CD14-positive monocyte (primary cell): ENCODE measurements at regions not wholly inside any gene's neighbourhood (a gene's known extent, or its start where the extent isn't known, plus 50 kb on each side); places are given as distances from the start of the nearest gene placed in this dataset.

Experiments used
- DNase-seq, 3 donors: peaks; one replicate each; pipeline ENCODE4 v3.0.0-alpha.2; 2011 to 2022
- H2AFZ ChIP-seq: 2 replicates; pipeline ENCODE4 v1.6.0; 2012; ENCODE audit warnings: mild to moderate bottlenecking, low read depth, low read length, inconsistent platforms; ENCODE audit not compliant: insufficient read depth, poor library complexity, severe bottlenecking
- H3K27ac ChIP-seq, 2 donors: 1 replicate in 1 of 2; 2 replicates in 1 of 2; pipeline ENCODE4 v1.5.1; 2012 to 2013; ENCODE audit warnings: low read length in 2 of 2, control low read depth in 1 of 2, inconsistent platforms in 1 of 2, low read depth in 1 of 2, mild to moderate bottlenecking in 1 of 2
- H3K27me3 ChIP-seq, 2 donors: one replicate each; pipeline versions ENCODE4 v1.6.0 to v1.6.1; 2011 to 2013; ENCODE audit warnings: low read length in 2 of 2; ENCODE audit not compliant: control insufficient read depth in 2 of 2, insufficient read depth in 2 of 2
- H3K36me3 ChIP-seq, 2 donors: replicated peaks in 1 of 2; 1 replicate in 1 of 2; 2 replicates in 1 of 2; pipeline versions ENCODE4 v1.5.1 to v1.6.1; 2012 to 2013; ENCODE audit warnings: low read length in 2 of 2, control low read depth in 1 of 2, inconsistent platforms in 1 of 2, mild to moderate bottlenecking in 1 of 2; ENCODE audit not compliant: insufficient read depth in 2 of 2, control insufficient read depth in 1 of 2
- H3K4me1 ChIP-seq, 2 donors: 1 replicate in 1 of 2; 2 replicates in 1 of 2; pipeline versions ENCODE4 v1.5.1 to v1.6.1; 2012 to 2013; ENCODE audit warnings: low read length in 2 of 2, control low read depth in 1 of 2, inconsistent platforms in 1 of 2, mild to moderate bottlenecking in 1 of 2, moderate library complexity in 1 of 2; ENCODE audit not compliant: insufficient read depth in 2 of 2, control insufficient read depth in 1 of 2
- H3K4me2 ChIP-seq: replicated peaks from 2 replicates; pipeline ENCODE3; 2012; ENCODE audit warnings: low read length, moderate library complexity, mild to moderate bottlenecking; ENCODE audit not compliant: poor library complexity, severe bottlenecking; ENCODE audit errors: extremely low read depth
- H3K4me3 ChIP-seq, 3 experiments: fragments of 200-600 bp in 1 of 3; sonication (generic) in 1 of 3; replicated peaks in 1 of 3; 1 replicate in 2 of 3; 2 replicates in 1 of 3; pipeline ENCODE4 v1.5.1; 2011 to 2013; ENCODE audit warnings: low read length in 3 of 3, mild to moderate bottlenecking in 3 of 3, control low read depth in 2 of 3, low read depth in 2 of 3, inconsistent platforms in 1 of 3, moderate library complexity in 1 of 3
- H3K79me2 ChIP-seq: 2 replicates; pipeline ENCODE4 v1.6.0; 2012; ENCODE audit warnings: mild to moderate bottlenecking, control low read depth, inconsistent platforms, low read length, moderate library complexity; ENCODE audit not compliant: insufficient read depth
- H3K9ac ChIP-seq: 2 replicates; pipeline ENCODE4 v1.6.0; 2017; ENCODE audit warnings: low read length, mild to moderate bottlenecking; ENCODE audit not compliant: insufficient read depth, poor library complexity, severe bottlenecking
- H3K9me3 ChIP-seq, 2 donors: replicated peaks in 1 of 2; 1 replicate in 1 of 2; 2 replicates in 1 of 2; pipeline versions ENCODE4 v1.5.1 to v1.6.1; 2012 to 2013; ENCODE audit warnings: low read length in 2 of 2, control low read depth in 1 of 2; ENCODE audit not compliant: control insufficient read depth in 1 of 2, insufficient read depth in 1 of 2
- H4K20me1 ChIP-seq: 2 replicates; pipeline ENCODE4 v1.6.0; 2012; ENCODE audit warnings: mild to moderate bottlenecking, low read length, control low read depth, moderate library complexity; ENCODE audit not compliant: insufficient read depth
- H3K27ac Mint-ChIP-seq, 7 donors: one replicate each; pipeline ENCODE4 v1.8.0; 2020; ENCODE audit warnings: mild to moderate bottlenecking in 7 of 7, mixed read lengths in 7 of 7, moderate library complexity in 6 of 7, inconsistent platforms in 2 of 7
- H3K27me3 Mint-ChIP-seq, 3 donors: one replicate each; pipeline ENCODE4 v1.8.0; 2021 to 2022; ENCODE audit warnings: low read depth in 3 of 3, mild to moderate bottlenecking in 3 of 3, mixed read lengths in 3 of 3, moderate library complexity in 3 of 3, inconsistent platforms in 1 of 3
- H3K36me3 Mint-ChIP-seq, 2 donors: one replicate each; pipeline ENCODE4 v1.8.0; 2020; ENCODE audit warnings: mixed read lengths in 2 of 2, inconsistent platforms in 1 of 2, mild to moderate bottlenecking in 1 of 2
- H3K4me1 Mint-ChIP-seq: one replicate; pipeline ENCODE4 v1.8.0; 2020; ENCODE audit warnings: mild to moderate bottlenecking, mixed read lengths
- H3K4me3 Mint-ChIP-seq, 2 donors: one replicate each; pipeline ENCODE4 v1.8.0; 2020; ENCODE audit warnings: mild to moderate bottlenecking in 2 of 2, mixed read lengths in 2 of 2, moderate library complexity in 1 of 2
- H3K9me3 Mint-ChIP-seq, 7 donors: one replicate each; pipeline ENCODE4 v1.8.0; 2020 to 2022; ENCODE audit warnings: mixed read lengths in 7 of 7, mild to moderate bottlenecking in 6 of 7, moderate library complexity in 6 of 7, inconsistent platforms in 2 of 7
- CTCF ChIP-seq: fragments of 200-600 bp; IDR thresholded peaks from one replicate; pipeline ENCODE4 v1.8.0; 2022; ENCODE audit warnings: antibody characterized with exemption, mild to moderate bottlenecking
- WGBS: methylation state at CpG from one replicate; pipeline ENCODE4 v1.1.5; 2013; ENCODE audit warnings: missing lambda C conversion rate; ENCODE audit not compliant: insufficient coverage; 5-methylcytosine and 5-hydroxymethylcytosine counted together
- intact Hi-C, 2 donors: fragments of 100-400 bp; cut with micrococcal nuclease; formaldehyde crosslinking; loops; one replicate each; pipeline versions ENCODE4 v1.15.0 to v1.15.1; 2023

GRCh38 chr10:91103384-91104192 lies 116.9 kb upstream of the PCGF5 start:
- H3K9me3 ChIP-seq, result peaks cover 6 to 8% of the 10 kb centered on the region in 2 donors
- intact Hi-C loops, result no loop called here
- H3K79me2 ChIP-seq, result no peaks in the 10 kb centered on the region
- H3K9ac ChIP-seq, result no peak overlapping the region
- no CpG with 5 or more reads among the region's 5 CpGs for WGBS
- no peak overlapping the region for H3K4me3 Mint-ChIP-seq
- no peak overlapping the region for H3K27ac ChIP-seq
- no peaks in the 10 kb centered on the region for H3K4me1 ChIP-seq
- no peaks in the 10 kb centered on the region for H3K4me1 Mint-ChIP-seq
- no peaks in the 10 kb centered on the region for H3K27me3 ChIP-seq
- H3K27me3 Mint-ChIP-seq, result peaks cover 4 to 5% (median 4%) of the 10 kb centered on the region in 3 donors
- H4K20me1 ChIP-seq, result no peaks in the 10 kb centered on the region
- no peak overlapping the region for H3K4me3 ChIP-seq
- no peaks in the 10 kb centered on the region for H3K36me3 Mint-ChIP-seq
- H3K36me3 ChIP-seq, result no peaks in the 10 kb centered on the region
- H3K4me2 ChIP-seq, result no peak overlapping the region
- H3K9me3 Mint-ChIP-seq, result peaks cover 0 to 13% (median 4%) of the 10 kb centered on the region in 7 donors
- TF ChIP-seq CTCF, result no peak
- no peak for DNase-seq
- H2AFZ ChIP-seq, result no peak overlapping the region
- no peak overlapping the region for H3K27ac Mint-ChIP-seq

DNA sequence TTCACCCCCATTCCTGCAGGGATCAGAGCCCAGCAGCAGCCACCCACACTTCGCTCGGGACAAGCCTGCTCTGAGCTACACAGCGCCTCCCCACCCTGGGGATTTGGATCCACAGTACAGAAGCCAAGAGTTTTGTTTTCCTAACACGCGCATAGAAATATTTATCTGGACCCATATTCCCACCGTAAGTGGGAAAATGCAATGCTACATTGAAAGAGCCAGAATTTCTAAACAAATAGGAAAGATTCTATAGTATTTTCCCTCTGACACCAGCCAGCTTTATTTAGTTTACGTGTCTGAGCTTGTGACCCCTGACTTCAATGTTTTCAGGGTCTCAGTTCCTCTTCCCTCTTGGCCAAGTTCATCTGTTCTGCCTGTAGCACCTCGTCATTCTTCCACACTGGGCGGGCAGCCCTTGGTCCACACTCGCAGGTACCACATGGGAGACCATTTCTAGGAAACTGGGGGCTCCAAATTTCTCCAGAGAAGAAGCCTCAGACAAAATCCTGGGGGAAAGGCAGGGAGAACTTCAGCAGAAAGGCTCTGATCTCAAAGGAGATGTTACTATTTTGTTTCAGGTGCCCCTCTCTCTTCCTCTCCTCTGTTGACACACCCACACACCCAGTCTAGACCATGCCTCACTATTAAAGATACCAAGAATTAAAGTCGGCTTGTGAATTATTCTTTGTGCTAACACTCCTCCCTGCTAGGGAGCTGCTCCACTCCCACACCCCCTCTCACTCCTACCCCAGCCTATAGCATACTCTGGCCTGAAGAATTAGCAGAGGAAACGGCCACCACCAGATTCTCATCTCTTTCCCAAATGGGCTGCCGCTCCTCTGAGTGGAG lies 116.0 kb upstream of the PCGF5 start:
- Histone ChIP-seq H3K27ac (no peak overlapping the region), H3K4me1 (no peaks in the 10 kb centered on the region)

More for the DNA sequence above, 116.0 kb upstream of the PCGF5 start:
- Mint-ChIP-seq H3K27me3 (peaks cover 3 to 5% (median 4%) of the 10 kb centered on the region in 3 donors), H3K36me3 (no peaks in the 10 kb centered on the region), H3K9me3 (peaks cover 0 to 10% (median 4%) of the 10 kb centered on the region in 7 donors), H3K27ac (no peak overlapping the region), H3K4me3 (no peak overlapping the region), H3K4me1 (no peaks in the 10 kb centered on the region)
- DNase-seq, result no peak
- Histone ChIP-seq H3K9ac (no peak overlapping the region), H3K9me3 (peaks cover 0 to 3% of the 10 kb centered on the region in 2 donors), H3K79me2 (no peaks in the 10 kb centered on the region), H3K36me3 (no peaks in the 10 kb centered on the region), H2AFZ (no peak overlapping the region), H4K20me1 (no peaks in the 10 kb centered on the region), H3K4me2 (no peak overlapping the region), H3K4me3 (no peak overlapping the region), H3K27me3 (no peaks in the 10 kb centered on the region)
- intact Hi-C loops, result no loop called here
- no peak for TF ChIP-seq CTCF
- 88% methylated on average over 6 of the region's 13 CpGs for WGBS
